GM23248 (cell line): ENCODE measurements at regions not wholly inside any gene's neighbourhood (a gene's known extent, or its start where the extent isn't known, plus 50 kb on each side); places are given as distances from the start of the nearest gene placed in this dataset.

Experiments used
- EZH2 ChIP-seq: fragments of 200-600 bp; sonication (generic); IDR thresholded peaks from 2 replicates; pipeline ENCODE4 v1.6.1; 2018; ENCODE audit warnings: antibody characterized with exemption, mild to moderate bottlenecking; ENCODE audit not compliant: insufficient read depth, poor library complexity, severe bottlenecking
- EZH2phosphoT487 ChIP-seq: fragments of 200-600 bp; sonication (generic); IDR thresholded peaks from 2 replicates; pipeline ENCODE4 v1.6.1; 2018; ENCODE audit warnings: antibody characterized with exemption, moderate library complexity, mild to moderate bottlenecking, low read depth; ENCODE audit not compliant: insufficient read depth

DNA sequence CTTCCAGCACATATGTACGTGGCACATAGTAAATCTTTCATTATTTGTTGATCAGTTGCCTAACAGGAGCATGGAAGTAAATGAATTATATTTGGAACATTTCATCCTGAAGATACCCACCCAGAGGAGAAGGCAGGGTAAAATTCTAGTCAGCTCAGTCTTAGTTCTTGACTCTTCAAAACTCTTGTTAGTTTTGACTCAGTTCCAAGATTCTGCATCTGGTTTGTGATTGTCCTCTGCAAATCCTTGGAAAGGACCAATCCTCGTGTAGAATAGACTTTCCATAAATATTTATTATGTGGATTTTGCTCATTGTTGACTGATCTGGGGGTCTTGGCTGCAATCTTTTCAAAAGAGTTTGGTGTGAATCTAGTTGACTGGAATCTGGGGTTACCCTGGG is 257.5 kb upstream of the FAT1 start:
- TF ChIP-seq EZH2phosphoT487 = no peak
- no peak for TF ChIP-seq EZH2
